Retinal pigment epithelial cell (primary cell): ENCODE measurements at regions not wholly inside any gene's neighbourhood (a gene's known extent, or its start where the extent isn't known, plus 50 kb on each side); places are given as distances from the start of the nearest gene placed in this dataset.

Source experiments
- DNase-seq: peaks from one replicate; pipeline ENCODE4 v3.0.0-alpha.2; 2010; ENCODE audit warnings: low read depth
- H3K4me3 ChIP-seq: 2 replicates; pipeline ENCODE4 v1.5.1; 2011; ENCODE audit warnings: mild to moderate bottlenecking, low read length, control low read depth, moderate library complexity
- CTCF ChIP-seq: conservative IDR thresholded peaks from 2 replicates; pipeline ENCODE4 v1.5.1; 2011; ENCODE audit warnings: low read depth, low read length, control low read depth, inconsistent platforms

- TF ChIP-seq CTCF = no peak
- DNase-seq = no peak
Observed at GRCh38 chr10:108632144-108632543, 1291.2 kb downstream of the XPNPEP1 start.

DNA sequence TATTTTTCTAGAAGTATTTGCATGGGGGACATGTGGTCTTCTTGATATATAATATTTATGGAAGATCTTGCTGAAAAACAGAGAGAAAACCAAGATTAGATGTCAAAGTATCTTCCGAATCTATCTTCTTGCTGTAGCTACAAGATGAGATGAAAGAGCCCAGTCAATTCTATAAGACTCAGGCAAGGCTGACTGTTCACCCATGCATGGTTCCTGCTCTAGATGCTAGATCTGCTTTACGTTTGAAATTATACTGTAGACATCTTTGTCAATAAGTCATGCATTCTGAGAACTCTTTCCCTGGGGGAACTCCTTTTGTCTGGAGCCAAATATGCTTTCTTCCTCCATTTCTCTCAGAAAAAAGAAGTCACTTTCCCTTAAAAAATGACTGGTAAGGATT is 1292.0 kb downstream of the XPNPEP1 start:
- DNase-seq = no peak
- no peak for TF ChIP-seq CTCF
- H3K4me3 ChIP-seq = no peak overlapping the region

More at GRCh38 chr10:108632144-108632543, 1291.2 kb downstream of the XPNPEP1 start:
- no peak overlapping the region for H3K4me3 ChIP-seq

DNA sequence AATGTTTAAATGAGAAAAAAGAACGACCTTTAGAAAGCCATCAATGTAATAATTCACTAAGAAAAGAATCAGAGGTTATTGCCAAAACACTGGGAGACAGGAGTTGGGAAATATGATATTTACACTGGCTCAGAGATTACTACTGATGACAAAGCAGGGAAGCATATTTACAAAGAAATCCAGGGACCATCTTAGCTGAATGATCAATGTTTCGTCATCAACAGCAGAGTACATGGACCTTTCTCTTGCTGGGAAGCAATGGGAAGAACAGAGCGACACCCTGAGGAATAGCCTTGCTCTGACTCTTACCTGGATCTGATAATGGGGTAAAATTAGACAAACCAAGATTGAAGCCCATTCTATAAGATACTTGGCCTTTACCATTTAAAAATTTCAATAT is 1293.5 kb downstream of the XPNPEP1 start:
- no peak for TF ChIP-seq CTCF
- DNase-seq = no peak

DNA sequence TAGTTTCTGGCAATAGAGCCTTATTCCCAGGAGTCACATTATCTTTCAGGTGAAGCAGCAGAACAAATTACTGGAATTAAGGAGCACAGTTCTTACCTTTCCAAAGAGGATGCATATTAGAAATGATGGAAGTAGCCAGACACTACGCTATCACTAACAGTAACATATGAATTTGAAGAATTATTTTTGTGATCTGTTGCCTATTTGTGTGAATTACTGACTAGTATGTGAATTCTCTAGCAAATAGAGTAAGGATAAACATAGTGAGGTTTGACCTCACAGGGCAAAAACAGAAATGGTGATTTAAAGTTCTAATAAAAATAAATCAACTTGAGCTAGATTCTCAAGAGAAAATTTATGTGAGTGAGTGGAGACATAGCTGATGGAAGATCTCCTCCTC is 1299.3 kb downstream of the XPNPEP1 start:
- H3K4me3 ChIP-seq = no peak overlapping the region
- TF ChIP-seq CTCF = no peak
- no peak for DNase-seq

More for the DNA sequence above, 1293.5 kb downstream of the XPNPEP1 start:
- no peak overlapping the region for H3K4me3 ChIP-seq

DNA sequence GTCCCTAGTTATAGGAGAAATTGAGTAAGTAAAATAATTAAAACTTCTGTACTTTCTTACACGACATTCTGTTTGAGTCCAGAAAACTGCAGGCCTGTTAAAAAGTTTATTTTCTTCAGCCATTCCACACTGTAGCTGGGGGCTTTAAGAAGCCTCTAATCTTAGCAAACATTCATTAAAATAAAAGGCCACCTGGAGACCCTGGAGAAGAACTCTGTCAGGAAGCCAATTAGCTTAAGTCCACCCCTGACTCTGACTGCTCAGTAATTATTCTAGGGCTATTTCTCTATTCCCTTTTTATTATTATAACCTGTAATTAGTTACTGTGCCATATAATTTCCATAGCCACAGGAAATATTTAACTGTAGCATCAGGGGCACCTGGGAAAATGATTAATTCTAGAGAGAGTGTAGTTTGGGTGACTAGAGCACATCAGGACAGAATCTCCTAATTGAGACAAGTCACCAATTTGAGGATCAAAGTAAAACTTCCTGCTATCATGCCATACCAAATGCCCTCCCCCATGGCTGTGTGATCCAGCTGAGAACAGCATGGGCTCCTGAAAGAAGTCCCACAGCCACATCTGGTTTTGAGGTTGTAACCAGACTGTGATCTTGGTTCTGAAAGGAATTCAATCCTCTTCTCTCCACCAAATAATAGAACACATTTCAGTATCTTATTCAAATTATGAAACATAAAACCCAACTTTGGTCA is 1302.3 kb downstream of the XPNPEP1 start:
- no peak for TF ChIP-seq CTCF
- H3K4me3 ChIP-seq = no peak overlapping the region
- DNase-seq = no peak

DNA sequence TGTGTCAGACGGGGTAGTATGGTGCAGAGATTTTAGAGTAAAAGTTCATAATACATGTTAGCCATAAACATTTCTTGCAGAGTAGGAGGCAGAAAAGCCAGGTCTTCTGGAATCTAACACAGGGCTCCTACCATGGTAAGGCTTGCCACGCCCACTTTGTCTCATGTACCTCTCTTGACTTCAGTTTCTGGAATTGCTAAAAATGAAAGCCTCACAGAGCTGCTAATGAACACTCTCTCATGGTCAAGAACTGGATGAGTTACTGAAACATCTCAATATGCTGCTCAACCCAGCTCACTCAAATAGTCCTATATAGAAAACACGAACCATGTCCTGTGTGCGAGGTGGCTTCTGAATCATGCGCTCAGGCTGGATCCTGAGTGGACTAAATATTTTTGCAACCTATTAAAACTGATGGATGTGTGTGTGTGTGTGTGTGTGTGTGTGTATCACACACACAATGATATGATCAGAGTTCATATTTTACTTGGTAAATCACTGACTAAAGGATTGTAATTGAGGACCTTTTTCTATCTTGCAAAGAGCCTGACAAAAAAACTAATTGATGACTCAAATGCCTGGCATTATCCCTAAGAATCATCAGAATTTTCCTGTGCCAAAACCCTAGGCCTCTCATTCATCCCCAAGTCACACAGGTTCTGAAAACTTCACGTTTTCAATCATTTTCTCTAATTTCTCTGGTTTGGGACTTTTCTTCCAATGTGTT is 1306.6 kb downstream of the XPNPEP1 start:
- DNase-seq = no peak
- TF ChIP-seq CTCF = no peak
- H3K4me3 ChIP-seq = no peak overlapping the region

- no peak for TF ChIP-seq CTCF
- no peak overlapping the region for H3K4me3 ChIP-seq
- DNase-seq = peak; percentile 82
Observed at GRCh38 chr10:108615576-108616320, 1307.6 kb downstream of the XPNPEP1 start.
